Endothelial cell of umbilical vein (primary cell): ENCODE measurements at regions not wholly inside any gene's neighbourhood (a gene's known extent, or its start where the extent isn't known, plus 50 kb on each side); places are given as distances from the start of the nearest gene placed in this dataset.

Experiments
- BruUV-seq: library from RNA; stranded (reverse); fragments of 400-500 nt; replicated peaks from 2 replicates; lab custom pipeline; 2021; lab: Mats Ljungman, UMichigan
- CTCF ChIA-PET: fragments of 300-600, 350-600 bp; sonication (Branson Sonifier 250); formaldehyde crosslinking; loops from one replicate; lab custom pipeline; 2021; ENCODE audit warnings: antibody characterized with exemption, inconsistent platforms; lab: Charles Lee
- POLR2A ChIA-PET: fragments of 300-600, 350-600 bp; sonication (Branson Sonifier 250); formaldehyde crosslinking; loops from one replicate; lab custom pipeline; 2021; ENCODE audit warnings: antibody characterized with exemption, inconsistent platforms; lab: Charles Lee
- DNase-seq: peaks from one replicate; pipeline ENCODE4 v3.0.0-alpha.2; 2011; ENCODE audit warnings: low read depth, low spot score
- FAIRE-seq: peaks from 2 replicates; lab custom pipeline; 2011; peaks lifted over from hg19 to GRCh38; lab: Jason Lieb, UNC
- H2AFZ ChIP-seq: 2 replicates; pipeline ENCODE4 v1.6.0; 2012; ENCODE audit warnings: low read depth, low read length, control low read depth, inconsistent platforms
- H3K27ac ChIP-seq: 2 replicates; pipeline ENCODE4 v1.5.1; 2011; ENCODE audit warnings: low read depth, mild to moderate bottlenecking, control low read depth, low read length, moderate library complexity; ENCODE audit not compliant: insufficient read depth
- H3K27me3 ChIP-seq, 2 experiments: 2 replicates each; pipeline versions ENCODE4 v1.6.0 to v1.6.1; 2011; ENCODE audit warnings: low read length in 2 of 2, mixed read lengths in 1 of 2; ENCODE audit not compliant: control insufficient read depth in 2 of 2, insufficient read depth in 2 of 2
- H3K36me3 ChIP-seq, 2 experiments: 2 replicates in 1 of 2; 3 replicates in 1 of 2; pipeline ENCODE4 v1.5.1; 2011; ENCODE audit warnings: low read length in 2 of 2, mild to moderate bottlenecking in 1 of 2, moderate library complexity in 1 of 2; ENCODE audit not compliant: control insufficient read depth in 2 of 2, insufficient read depth in 2 of 2; ENCODE audit errors: extremely low read depth in 1 of 2
- H3K4me1 ChIP-seq: 3 replicates; pipeline ENCODE4 v1.5.1; 2011; ENCODE audit warnings: mild to moderate bottlenecking, low read length; ENCODE audit not compliant: control insufficient read depth, insufficient read depth; ENCODE audit errors: extremely low read depth
- H3K4me2 ChIP-seq: 2 replicates; pipeline ENCODE4 v1.6.1; 2011; ENCODE audit warnings: low read length, control low read depth, mixed read lengths; ENCODE audit not compliant: insufficient read depth
- H3K4me3 ChIP-seq, 3 experiments: fragments of 200-600 bp in 1 of 3; sonication (generic), shearing (Covaris generic) in 1 of 3; replicated peaks in 1 of 3; 2 replicates each; pipeline ENCODE4 v1.5.1; 2011 to 2016; ENCODE audit warnings: control low read depth in 3 of 3, low read length in 3 of 3, mild to moderate bottlenecking in 2 of 3, inconsistent platforms in 1 of 3, low read depth in 1 of 3, moderate library complexity in 1 of 3; ENCODE audit not compliant: insufficient read depth in 1 of 3
- H3K79me2 ChIP-seq: 2 replicates; pipeline ENCODE4 v1.6.0; 2012; ENCODE audit warnings: low read length, inconsistent platforms; ENCODE audit not compliant: control insufficient read depth, insufficient read depth
- H3K9ac ChIP-seq: replicated peaks from 2 replicates; pipeline ENCODE3; 2011; ENCODE audit warnings: low read length, control low read depth; ENCODE audit not compliant: insufficient read depth; ENCODE audit errors: extremely low read depth
- H3K9me1 ChIP-seq: replicated peaks from 3 replicates; pipeline ENCODE4 v1.6.0; 2011; ENCODE audit warnings: mild to moderate bottlenecking, low read length; ENCODE audit not compliant: control insufficient read depth, insufficient read depth; ENCODE audit errors: extremely low read depth
- H3K9me3 ChIP-seq: replicated peaks from 2 replicates; pipeline ENCODE4 v1.5.1; 2012; ENCODE audit warnings: low read length, inconsistent platforms; ENCODE audit not compliant: control insufficient read depth, insufficient read depth
- H4K20me1 ChIP-seq: replicated peaks from 2 replicates; pipeline ENCODE3; 2011; ENCODE audit warnings: mild to moderate bottlenecking, low read length; ENCODE audit not compliant: control insufficient read depth, insufficient read depth; ENCODE audit errors: extremely low read depth
- EZH2 ChIP-seq: IDR thresholded peaks from 2 replicates; pipeline ENCODE4 v1.6.1; 2012; ENCODE audit warnings: borderline replicate concordance, low read depth, mild to moderate bottlenecking, moderate library complexity, low read length, inconsistent platforms; ENCODE audit not compliant: severe bottlenecking
- FOS ChIP-seq: IDR thresholded peaks from 2 replicates; pipeline ENCODE4 v1.6.1; 2011; ENCODE audit warnings: mild to moderate bottlenecking, low read length, moderate library complexity, borderline replicate concordance; ENCODE audit not compliant: insufficient read depth
- GATA2 ChIP-seq: IDR thresholded peaks from 2 replicates; pipeline ENCODE4 v1.7.0; 2011; ENCODE audit warnings: low read depth, mild to moderate bottlenecking, moderate library complexity, mixed read lengths, low read length; ENCODE audit not compliant: insufficient read length, insufficient read depth
- JUN ChIP-seq: IDR thresholded peaks from 2 replicates; pipeline ENCODE4 v1.6.1; 2011; ENCODE audit warnings: borderline replicate concordance, low read depth; ENCODE audit not compliant: insufficient read length, insufficient read depth
- MYC ChIP-seq: IDR thresholded peaks from one replicate; pipeline ENCODE4 v1.6.1; 2011; ENCODE audit warnings: mild to moderate bottlenecking, low read depth, low read length
- POLR2A ChIP-seq: IDR thresholded peaks from 2 replicates; pipeline ENCODE4 v1.6.1; 2012; ENCODE audit warnings: low read depth, mild to moderate bottlenecking, control low read depth, low read length
- POLR2AphosphoS5 ChIP-seq: IDR thresholded peaks from 2 replicates; pipeline ENCODE4 v1.6.1; 2012; ENCODE audit warnings: low read depth, mild to moderate bottlenecking, control low read depth, low read length, moderate library complexity; ENCODE audit not compliant: insufficient read depth
- dilution Hi-C: fragments of 300-500 bp; cut with MboI; formaldehyde crosslinking; loops from one replicate; pipeline ENCODE4 v1.15.0; 2019; ENCODE audit warnings: low sequenced_read_pairs; ENCODE audit not compliant: extremely low pct_ligation_motif_present
- intact Hi-C: fragments of 100-400 bp; cut with micrococcal nuclease; formaldehyde crosslinking; loops from one replicate; pipeline ENCODE4 v1.10.0; 2022
- TF ChIP-seq, protein P1 (sequence below), 2 donors: IDR thresholded peaks; 1 replicate in 1 of 2; 2 replicates in 1 of 2; pipeline ENCODE4 v1.5.1; 2011; ENCODE audit warnings: low read length in 2 of 2, mild to moderate bottlenecking in 2 of 2, moderate library complexity in 2 of 2, control low read depth in 1 of 2, inconsistent platforms in 1 of 2, low read depth in 1 of 2; ENCODE audit not compliant: insufficient read depth in 1 of 2; ENCODE audit errors: extremely low read depth in 1 of 2
- TF ChIP-seq, protein P2 (sequence below): IDR thresholded peaks from 2 replicates; pipeline ENCODE4 v1.6.1; 2011; ENCODE audit not compliant: insufficient read depth, insufficient read length

DNA sequence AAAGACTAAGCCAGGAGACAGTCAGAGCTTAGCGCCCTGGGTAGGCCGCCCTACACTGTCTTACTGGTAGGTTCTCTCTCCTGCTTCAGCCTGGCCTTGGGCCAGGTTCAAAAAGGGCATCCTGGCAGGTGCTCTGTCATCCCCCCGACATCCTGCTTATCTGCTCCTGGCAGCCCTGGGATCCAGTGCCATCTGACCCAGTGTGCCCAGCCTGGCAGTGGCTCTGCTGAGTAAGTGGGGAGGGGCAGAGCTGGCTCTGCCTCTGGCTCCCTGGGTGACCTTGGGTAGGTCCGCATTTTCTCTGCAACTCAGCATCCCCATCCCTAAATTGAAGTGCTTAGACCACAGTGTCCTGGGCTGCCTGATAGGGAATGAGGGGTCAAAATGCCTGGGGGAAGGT lies 549.9 kb downstream of the PTPRU start:
- ChIA-PET CTCF (no interaction called here), POLR2A (no interaction called here)
- Histone ChIP-seq H3K27me3 (no peaks in the 10 kb centered on the region), H3K79me2 (no peaks in the 10 kb centered on the region), H3K9me1 (no peaks in the 10 kb centered on the region), H3K4me1 (no peaks in the 10 kb centered on the region), H4K20me1 (no peaks in the 10 kb centered on the region), H3K9ac (no peak overlapping the region), H2AFZ (no peak overlapping the region), H3K4me2 (no peak overlapping the region), H3K27ac (no peak overlapping the region), H3K9me3 (no peaks in the 10 kb centered on the region), H3K4me3 (no peak overlapping the region), H3K36me3 (no peaks in the 10 kb centered on the region)
- dilution Hi-C loops = no loop called here
- BruUV-seq = no TSS peak
- TF ChIP-seq, protein P1, sequence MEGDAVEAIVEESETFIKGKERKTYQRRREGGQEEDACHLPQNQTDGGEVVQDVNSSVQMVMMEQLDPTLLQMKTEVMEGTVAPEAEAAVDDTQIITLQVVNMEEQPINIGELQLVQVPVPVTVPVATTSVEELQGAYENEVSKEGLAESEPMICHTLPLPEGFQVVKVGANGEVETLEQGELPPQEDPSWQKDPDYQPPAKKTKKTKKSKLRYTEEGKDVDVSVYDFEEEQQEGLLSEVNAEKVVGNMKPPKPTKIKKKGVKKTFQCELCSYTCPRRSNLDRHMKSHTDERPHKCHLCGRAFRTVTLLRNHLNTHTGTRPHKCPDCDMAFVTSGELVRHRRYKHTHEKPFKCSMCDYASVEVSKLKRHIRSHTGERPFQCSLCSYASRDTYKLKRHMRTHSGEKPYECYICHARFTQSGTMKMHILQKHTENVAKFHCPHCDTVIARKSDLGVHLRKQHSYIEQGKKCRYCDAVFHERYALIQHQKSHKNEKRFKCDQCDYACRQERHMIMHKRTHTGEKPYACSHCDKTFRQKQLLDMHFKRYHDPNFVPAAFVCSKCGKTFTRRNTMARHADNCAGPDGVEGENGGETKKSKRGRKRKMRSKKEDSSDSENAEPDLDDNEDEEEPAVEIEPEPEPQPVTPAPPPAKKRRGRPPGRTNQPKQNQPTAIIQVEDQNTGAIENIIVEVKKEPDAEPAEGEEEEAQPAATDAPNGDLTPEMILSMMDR (IDR thresholded peaks at IDR 0.05; ENCODE audit: extremely low read depth in 1 of 2, insufficient read depth in 1 of 2, low read depth in 1 of 2, low read length in 2 of 2) = no peak
- TF ChIP-seq POLR2AphosphoS5 = no peak
- no peak for TF ChIP-seq JUN
- no peak for TF ChIP-seq FOS
- TF ChIP-seq POLR2A = no peak
- no peak for TF ChIP-seq EZH2
- TF ChIP-seq GATA2 = no peak
- no peak for TF ChIP-seq MYC
- TF ChIP-seq, protein P2, sequence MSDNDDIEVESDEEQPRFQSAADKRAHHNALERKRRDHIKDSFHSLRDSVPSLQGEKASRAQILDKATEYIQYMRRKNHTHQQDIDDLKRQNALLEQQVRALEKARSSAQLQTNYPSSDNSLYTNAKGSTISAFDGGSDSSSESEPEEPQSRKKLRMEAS = no peak
- FAIRE-seq (no peak), DNase-seq (no peak)
- intact Hi-C loops = no loop called here
